BE2C (cell line): ENCODE measurements at regions not wholly inside any gene's neighbourhood (a gene's known extent, or its start where the extent isn't known, plus 50 kb on each side); places are given as distances from the start of the nearest gene placed in this dataset.

ENCODE experiments used
- DNase-seq: peaks from one replicate; pipeline ENCODE4 v3.0.0-alpha.2; 2020
- H3K27me3 ChIP-seq: fragments of 250-450 bp; sonication (Bioruptor Pico); 2 replicates; pipeline ENCODE4 v1.5.1; 2020; ENCODE audit warnings: mild to moderate bottlenecking
- H3K36me3 ChIP-seq: fragments of 250-450 bp; sonication (Bioruptor Pico); 2 replicates; pipeline ENCODE4 v1.5.1; 2020; ENCODE audit warnings: mild to moderate bottlenecking
- H3K4me1 ChIP-seq: fragments of 250-450 bp; sonication (Bioruptor Pico); 2 replicates; pipeline ENCODE4 v1.5.1; 2020
- H3K4me3 ChIP-seq: 2 replicates; pipeline ENCODE4 v1.5.1; 2011; ENCODE audit warnings: low read depth, low read length
- H3K9me3 ChIP-seq: fragments of 250-450 bp; sonication (Bioruptor Pico); 2 replicates; pipeline ENCODE4 v1.5.1; 2020
- TF ChIP-seq, protein P1 (sequence below): IDR thresholded peaks from 2 replicates; pipeline ENCODE4 v1.5.1; 2012; ENCODE audit warnings: mild to moderate bottlenecking, low read depth, low read length

DNA sequence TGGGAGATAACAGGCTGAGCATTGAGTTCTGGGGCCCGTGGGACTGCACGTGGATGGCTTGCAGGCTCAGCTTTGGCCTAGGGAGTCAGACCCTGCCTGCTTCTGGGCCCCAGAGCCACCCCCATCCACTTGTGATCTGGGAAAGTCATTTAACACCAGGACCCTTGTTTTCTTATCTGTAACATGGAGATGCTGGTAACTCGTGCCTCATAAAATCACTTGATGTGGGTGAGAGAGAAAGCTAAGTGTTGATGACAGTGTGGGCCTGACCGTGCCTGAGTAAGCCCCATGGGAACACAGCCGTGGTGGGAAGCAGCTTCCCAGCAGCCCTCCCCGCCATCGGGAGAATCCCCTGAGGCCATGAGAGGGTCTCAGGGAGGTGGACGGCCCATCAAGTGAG is 378.1 kb downstream of the GABRB3 start:
- Histone ChIP-seq H3K27me3 (no peaks in the 10 kb centered on the region), H3K9me3 (no peaks in the 10 kb centered on the region), H3K36me3 (no peaks in the 10 kb centered on the region), H3K4me1 (no peaks in the 10 kb centered on the region), H3K4me3 (no peak overlapping the region)
- TF ChIP-seq, protein P1, sequence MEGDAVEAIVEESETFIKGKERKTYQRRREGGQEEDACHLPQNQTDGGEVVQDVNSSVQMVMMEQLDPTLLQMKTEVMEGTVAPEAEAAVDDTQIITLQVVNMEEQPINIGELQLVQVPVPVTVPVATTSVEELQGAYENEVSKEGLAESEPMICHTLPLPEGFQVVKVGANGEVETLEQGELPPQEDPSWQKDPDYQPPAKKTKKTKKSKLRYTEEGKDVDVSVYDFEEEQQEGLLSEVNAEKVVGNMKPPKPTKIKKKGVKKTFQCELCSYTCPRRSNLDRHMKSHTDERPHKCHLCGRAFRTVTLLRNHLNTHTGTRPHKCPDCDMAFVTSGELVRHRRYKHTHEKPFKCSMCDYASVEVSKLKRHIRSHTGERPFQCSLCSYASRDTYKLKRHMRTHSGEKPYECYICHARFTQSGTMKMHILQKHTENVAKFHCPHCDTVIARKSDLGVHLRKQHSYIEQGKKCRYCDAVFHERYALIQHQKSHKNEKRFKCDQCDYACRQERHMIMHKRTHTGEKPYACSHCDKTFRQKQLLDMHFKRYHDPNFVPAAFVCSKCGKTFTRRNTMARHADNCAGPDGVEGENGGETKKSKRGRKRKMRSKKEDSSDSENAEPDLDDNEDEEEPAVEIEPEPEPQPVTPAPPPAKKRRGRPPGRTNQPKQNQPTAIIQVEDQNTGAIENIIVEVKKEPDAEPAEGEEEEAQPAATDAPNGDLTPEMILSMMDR: no peak
- no peak for DNase-seq

- no peaks in the 10 kb centered on the region for H3K4me1 ChIP-seq
- TF ChIP-seq, protein P1: no peak
- DNase-seq: no peak
- no peaks in the 10 kb centered on the region for H3K9me3 ChIP-seq
- H3K27me3 ChIP-seq: no peaks in the 10 kb centered on the region
- no peaks in the 10 kb centered on the region for H3K36me3 ChIP-seq
- no peak overlapping the region for H3K4me3 ChIP-seq
Measured at GRCh38 chr15:26392956-26393355, 379.9 kb downstream of the GABRB3 start.

DNA sequence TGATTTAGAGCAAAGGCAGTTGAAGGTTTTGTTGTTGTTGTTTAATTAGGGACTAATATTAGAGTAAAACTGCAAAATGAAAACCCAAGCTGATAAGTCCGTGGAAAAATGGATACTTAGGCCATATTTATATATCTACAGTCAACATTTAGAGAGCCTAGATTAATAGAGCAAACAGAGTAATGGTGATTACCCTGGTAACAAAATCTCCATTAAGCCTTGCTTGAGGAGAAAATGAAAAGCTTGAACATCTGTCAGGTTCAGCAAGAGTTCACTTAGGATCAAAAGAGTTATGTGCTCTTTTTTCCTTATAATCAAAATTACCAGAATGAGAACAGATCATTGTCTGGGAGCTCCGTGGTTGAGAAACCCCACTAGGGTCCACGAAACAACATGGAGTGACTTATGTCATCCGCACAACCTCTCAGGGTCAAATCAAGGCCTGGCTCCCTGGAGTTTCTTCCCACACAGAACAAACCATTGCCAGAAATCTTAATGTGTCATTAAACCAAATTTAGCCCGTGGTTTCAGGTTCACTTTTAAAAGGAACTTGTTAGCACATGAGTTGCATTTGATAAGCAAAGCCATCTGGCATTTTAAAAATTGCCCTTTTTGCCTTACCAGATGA is 381.2 kb downstream of the GABRB3 start:
- DNase-seq: no peak
- Histone ChIP-seq H3K9me3 (no peaks in the 10 kb centered on the region), H3K4me3 (no peak overlapping the region), H3K4me1 (no peaks in the 10 kb centered on the region), H3K36me3 (no peaks in the 10 kb centered on the region), H3K27me3 (no peaks in the 10 kb centered on the region)
- TF ChIP-seq, protein P1: no peak

DNA sequence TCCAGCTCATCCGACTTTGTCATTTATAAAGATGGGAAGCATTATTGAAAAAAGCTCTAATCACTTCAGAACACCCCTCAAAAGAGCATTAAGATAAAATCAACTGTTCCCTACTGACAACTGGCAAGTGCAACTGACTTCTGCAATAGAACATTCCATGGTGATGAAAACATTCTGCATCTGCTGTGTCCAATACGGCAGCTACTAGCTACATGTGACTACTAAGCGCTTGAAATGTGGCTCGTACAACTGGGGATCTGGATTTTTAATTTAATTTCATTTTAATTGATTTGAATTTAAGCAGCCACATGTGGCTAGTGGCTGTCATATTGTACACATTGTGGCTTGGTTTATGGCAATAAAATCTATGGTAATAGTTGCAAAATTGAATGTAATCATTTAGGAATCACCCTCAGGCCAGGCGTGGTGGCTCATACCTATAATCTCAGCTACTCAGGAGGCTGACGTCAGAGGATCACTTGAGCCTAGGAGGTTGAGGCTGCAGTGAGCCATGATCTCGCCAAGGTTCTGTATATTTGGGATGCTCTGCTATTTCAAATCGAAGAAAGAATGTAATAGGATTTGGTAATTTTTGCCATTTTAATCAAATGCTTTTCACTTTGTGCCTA is 390.3 kb downstream of the GABRB3 start:
- DNase-seq: no peak
- Histone ChIP-seq H3K27me3 (no peaks in the 10 kb centered on the region), H3K4me1 (no peaks in the 10 kb centered on the region), H3K4me3 (no peak overlapping the region), H3K36me3 (no peaks in the 10 kb centered on the region), H3K9me3 (no peaks in the 10 kb centered on the region)
- TF ChIP-seq, protein P1: no peak

DNA sequence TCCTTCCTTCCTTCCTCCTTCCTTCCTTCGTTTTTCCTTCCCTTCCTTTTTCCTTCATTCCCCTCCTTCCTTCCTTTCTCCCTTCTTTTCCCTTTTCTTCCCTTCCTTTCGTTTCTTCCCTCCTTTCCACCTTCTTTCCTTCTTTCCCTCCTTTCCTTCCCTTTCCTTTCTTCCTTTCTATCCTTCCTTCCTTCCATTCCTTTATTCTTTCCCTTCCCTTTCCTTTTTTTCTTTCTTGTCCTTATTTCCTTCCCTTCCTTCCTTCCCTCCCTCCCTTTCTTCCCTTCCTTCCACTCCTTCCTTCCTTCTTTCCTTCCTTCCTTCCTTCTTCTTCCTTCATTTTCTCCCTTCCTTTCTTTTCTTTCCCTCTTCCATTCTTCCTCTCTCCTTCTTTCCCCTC is 394.6 kb downstream of the GABRB3 start:
- DNase-seq: no peak
- Histone ChIP-seq H3K36me3 (no peaks in the 10 kb centered on the region), H3K27me3 (no peaks in the 10 kb centered on the region), H3K9me3 (no peaks in the 10 kb centered on the region; the same call in 1 of the 2 replicates), H3K4me3 (no peak overlapping the region), H3K4me1 (no peaks in the 10 kb centered on the region)
- TF ChIP-seq, protein P1: no peak

GRCh38 chr15:26376243-26376642 is 396.6 kb downstream of the GABRB3 start:
- TF ChIP-seq, protein P1: no peak
- Histone ChIP-seq H3K4me3 (no peak overlapping the region), H3K4me1 (no peaks in the 10 kb centered on the region), H3K27me3 (no peaks in the 10 kb centered on the region), H3K36me3 (no peaks in the 10 kb centered on the region), H3K9me3 (no peaks in the 10 kb centered on the region; the same call in 1 of the 2 replicates)
- DNase-seq: no peak
